Lower lobe of right lung (tissue), 2 donors: ENCODE measurements at regions not wholly inside any gene's neighbourhood (a gene's known extent, or its start where the extent isn't known, plus 50 kb on each side); places are given as distances from the start of the nearest gene placed in this dataset.
A peak's percentile ranks its signal among the peaks of the same experiment; 100 is the strongest.

Experiments used
- ATAC-seq, 2 donors: fragments of 200-7000 bp; cut with Tn5 transposase; one replicate each; pipeline ENCODE4 v1.9.1; 2020 to 2022; ENCODE audit warnings: mild to moderate bottlenecking in 2 of 2, moderate library complexity in 2 of 2
- DNase-seq: peaks from one replicate; pipeline ENCODE4 v3.0.0-alpha.2; 2020
- H3K27ac ChIP-seq: fragments of 200-600 bp; one replicate; pipeline ENCODE4 v1.8.0; 2022
- H3K27me3 ChIP-seq: fragments of 200-600 bp; one replicate; pipeline ENCODE4 v1.8.0; 2022; ENCODE audit warnings: low read depth
- H3K36me3 ChIP-seq: fragments of 200-600 bp; one replicate; pipeline ENCODE4 v1.8.0; 2022; ENCODE audit warnings: mild to moderate bottlenecking
- H3K4me1 ChIP-seq: fragments of 200-600 bp; one replicate; pipeline ENCODE4 v1.8.0; 2022
- H3K4me3 ChIP-seq: fragments of 200-600 bp; one replicate; pipeline ENCODE4 v1.8.0; 2022; ENCODE audit warnings: mild to moderate bottlenecking
- H3K9me3 ChIP-seq: fragments of 200-600 bp; one replicate; pipeline ENCODE4 v1.8.0; 2022
- CTCF ChIP-seq: fragments of 200-600 bp; IDR thresholded peaks from one replicate; pipeline ENCODE4 v1.8.0; 2022; ENCODE audit warnings: antibody characterized with exemption, mild to moderate bottlenecking
- intact Hi-C: fragments of 100-400 bp; cut with DNase I; formaldehyde crosslinking; loops from one replicate; pipeline ENCODE4 v1.11.0; 2022
- donor health status: DM: no; HTN: yes; CAD: no; lungs with severe emphysema.

GRCh38 chr12:131254374-131254773 is 300.7 kb downstream of the ADGRD1 start:
- Histone ChIP-seq H3K4me3 (no peak overlapping the region), H3K27me3 (no peaks in the 10 kb centered on the region), H3K9me3 (no peaks in the 10 kb centered on the region), H3K36me3 (no peaks in the 10 kb centered on the region), H3K4me1 (no peaks in the 10 kb centered on the region), H3K27ac (no peak overlapping the region)
- DNase-seq (no peak), ATAC-seq (no peak)
- intact Hi-C loops: no loop called here
- no peak for TF ChIP-seq CTCF

- DNase-seq: no peak
- H3K4me3 ChIP-seq: no peak overlapping the region
- H3K27me3 ChIP-seq: peaks cover 4% of the 10 kb centered on the region
- H3K9me3 ChIP-seq: no peaks in the 10 kb centered on the region
- no peak overlapping the region for H3K27ac ChIP-seq
- ATAC-seq: no peak
- no peak for TF ChIP-seq CTCF
- intact Hi-C loops: no loop called here
- no peaks in the 10 kb centered on the region for H3K4me1 ChIP-seq
- no peaks in the 10 kb centered on the region for H3K36me3 ChIP-seq
Observed at GRCh38 chr12:131258398-131258797, 304.7 kb downstream of the ADGRD1 start.

- DNase-seq: peak; percentile 28
- H3K4me1 ChIP-seq: no peaks in the 10 kb centered on the region
- peaks cover 4% of the 10 kb centered on the region for H3K27me3 ChIP-seq
- no peaks in the 10 kb centered on the region for H3K36me3 ChIP-seq
- H3K4me3 ChIP-seq: no peak overlapping the region
- no peak for ATAC-seq
- H3K9me3 ChIP-seq: no peaks in the 10 kb centered on the region
- H3K27ac ChIP-seq: no peak overlapping the region
- no peak for TF ChIP-seq CTCF
- intact Hi-C loops: no loop called here
Observed at GRCh38 chr12:131260251-131260905, 306.7 kb downstream of the ADGRD1 start.

DNA sequence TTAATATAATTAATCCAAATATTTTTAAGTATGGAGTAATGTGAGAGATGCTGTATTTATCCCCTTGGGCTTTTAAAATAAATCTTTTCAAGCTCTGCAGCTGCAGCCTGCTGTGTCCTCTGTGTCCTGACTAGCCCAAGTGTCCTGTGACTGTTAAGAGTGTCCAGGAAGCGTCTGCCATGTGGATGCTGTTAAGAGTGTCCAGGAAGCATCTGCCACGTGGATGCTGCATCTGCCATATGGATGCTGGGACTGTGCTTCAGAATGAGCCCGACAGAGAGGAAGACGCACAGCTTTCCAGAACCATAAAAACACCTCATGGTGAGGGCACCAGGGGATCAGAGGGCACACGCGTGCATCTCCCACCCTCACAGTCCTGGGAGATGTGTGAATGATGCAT is 307.2 kb downstream of the ADGRD1 start:
- H3K27ac ChIP-seq: no peak overlapping the region
- no peaks in the 10 kb centered on the region for H3K4me1 ChIP-seq
- H3K4me3 ChIP-seq: no peak overlapping the region
- H3K36me3 ChIP-seq: no peaks in the 10 kb centered on the region
- TF ChIP-seq CTCF: no peak
- ATAC-seq (no peak), DNase-seq (peak; percentile 10)
- intact Hi-C loops: no loop called here
- H3K27me3 ChIP-seq: peaks cover 4% of the 10 kb centered on the region
- no peaks in the 10 kb centered on the region for H3K9me3 ChIP-seq

DNA sequence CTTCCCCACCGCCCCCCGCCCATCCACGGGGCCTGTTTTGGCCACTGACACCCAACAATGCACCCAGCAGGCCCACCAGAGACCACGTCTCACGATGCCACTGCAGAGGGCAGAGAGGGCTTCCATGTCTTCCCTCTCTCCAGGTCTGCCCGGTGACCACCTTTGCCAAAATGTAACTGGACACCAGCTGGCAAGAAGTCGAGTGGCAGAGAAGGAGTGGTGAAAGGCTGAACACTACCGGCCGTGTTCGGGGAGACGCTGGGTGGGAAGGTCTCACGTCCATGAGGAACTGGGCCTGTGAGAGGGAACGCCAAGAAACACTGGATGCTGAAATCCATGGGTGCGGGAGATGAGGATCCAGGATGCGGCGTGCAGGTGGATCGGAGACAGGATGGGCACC is 308.2 kb downstream of the ADGRD1 start:
- Histone ChIP-seq H3K36me3 (no peaks in the 10 kb centered on the region), H3K27ac (no peak overlapping the region), H3K4me3 (no peak overlapping the region), H3K9me3 (no peaks in the 10 kb centered on the region), H3K4me1 (no peaks in the 10 kb centered on the region), H3K27me3 (peaks cover 4% of the 10 kb centered on the region)
- intact Hi-C loops: no loop called here
- DNase-seq (peak; percentile 40), ATAC-seq (peak in 1 of 2 donors; percentile 11)
- no peak for TF ChIP-seq CTCF

- no peaks in the 10 kb centered on the region for H3K36me3 ChIP-seq
- H3K4me3 ChIP-seq: no peak overlapping the region
- intact Hi-C loops: no loop called here
- H3K9me3 ChIP-seq: no peaks in the 10 kb centered on the region
- DNase-seq (peak; percentile 11), ATAC-seq (no peak)
- H3K27me3 ChIP-seq: peaks cover 4% of the 10 kb centered on the region
- H3K27ac ChIP-seq: no peak overlapping the region
- no peak for TF ChIP-seq CTCF
- no peaks in the 10 kb centered on the region for H3K4me1 ChIP-seq
Observed at GRCh38 chr12:131263626-131264025, 309.9 kb downstream of the ADGRD1 start.
